GM21360 (cell line): ENCODE measurements at regions not wholly inside any gene's neighbourhood (a gene's known extent, or its start where the extent isn't known, plus 50 kb on each side); places are given as distances from the start of the nearest gene placed in this dataset.
A peak's percentile ranks its signal among the peaks of the same experiment; 100 is the strongest.
"Not testable (repeated sequence)": the region's sequence is repeated elsewhere in the genome, so short reads cannot be mapped to it uniquely, and the experiment has no call there.

Experiments used
- ATAC-seq: cut with Tn5 transposase; IDR thresholded peaks from one replicate; pipeline ENCODE4 v1.9.1; 2021; ENCODE audit warnings: mild to moderate bottlenecking, moderate library complexity; ENCODE audit not compliant: unreplicated experiment

- no peak for ATAC-seq
Observed at GRCh38 chr12:97711392-97711791, 248.8 kb downstream of the RMST start.

DNA sequence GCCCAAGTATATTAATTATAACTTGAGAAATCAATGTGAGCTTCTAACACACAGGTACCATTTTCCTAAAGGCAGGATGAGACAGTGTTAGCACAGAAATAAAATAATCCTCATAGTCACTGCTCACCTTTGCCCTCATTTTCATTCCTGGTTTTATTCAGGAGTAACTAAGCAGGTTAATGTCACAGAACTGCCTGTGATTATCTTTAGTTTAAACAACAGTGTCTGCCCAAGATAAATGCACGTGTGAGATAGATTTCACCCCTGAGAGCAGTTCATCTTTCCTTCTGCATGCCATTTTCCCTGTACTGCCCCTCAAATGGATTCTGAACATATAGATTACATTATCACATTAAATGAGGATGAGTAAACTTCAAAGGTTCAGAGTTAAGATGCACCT is 250.7 kb downstream of the RMST start:
- no peak for ATAC-seq

- no peak for ATAC-seq
Observed at GRCh38 chr12:97714107-97714563, 251.5 kb downstream of the RMST start.

DNA sequence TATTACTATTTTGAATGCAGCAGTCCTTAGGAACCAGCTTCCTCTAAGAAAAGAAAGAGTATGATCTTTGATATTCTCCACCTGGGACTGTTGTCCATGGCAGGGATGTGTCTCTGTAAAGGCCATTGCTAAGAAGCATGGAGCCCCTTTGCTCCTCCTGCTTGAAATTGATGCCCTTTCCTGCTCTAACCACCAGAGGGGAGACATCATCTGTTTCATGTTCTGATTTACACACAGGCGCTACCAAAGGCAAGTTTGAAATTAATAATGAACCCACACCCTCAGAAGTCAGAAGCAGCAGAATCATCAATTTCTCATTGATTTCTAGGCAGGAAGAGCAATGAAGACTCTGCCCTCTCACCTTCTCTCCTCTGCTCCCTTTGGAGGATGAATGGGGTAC is 253.8 kb downstream of the RMST start:
- no peak for ATAC-seq

DNA sequence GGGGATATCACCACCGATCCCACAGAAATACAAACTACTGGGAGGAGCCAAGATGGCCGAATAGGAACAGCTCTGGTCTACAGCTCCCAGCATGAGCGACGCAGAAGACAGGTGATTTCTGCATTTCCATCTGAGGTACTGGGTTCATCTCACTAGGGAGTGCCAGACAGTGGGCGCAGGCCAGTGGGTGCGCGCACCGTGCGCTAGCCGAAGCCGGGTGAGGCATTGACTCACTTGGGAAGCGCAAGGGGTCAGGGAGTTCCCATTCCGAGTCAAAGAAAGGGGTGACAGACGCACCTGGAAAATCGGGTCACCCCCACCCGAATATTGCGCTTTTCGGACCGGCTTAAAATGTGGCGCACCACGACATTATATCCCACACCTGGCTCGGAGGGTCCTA is 261.2 kb downstream of the RMST start:
- ATAC-seq: not testable (repeated sequence)

DNA sequence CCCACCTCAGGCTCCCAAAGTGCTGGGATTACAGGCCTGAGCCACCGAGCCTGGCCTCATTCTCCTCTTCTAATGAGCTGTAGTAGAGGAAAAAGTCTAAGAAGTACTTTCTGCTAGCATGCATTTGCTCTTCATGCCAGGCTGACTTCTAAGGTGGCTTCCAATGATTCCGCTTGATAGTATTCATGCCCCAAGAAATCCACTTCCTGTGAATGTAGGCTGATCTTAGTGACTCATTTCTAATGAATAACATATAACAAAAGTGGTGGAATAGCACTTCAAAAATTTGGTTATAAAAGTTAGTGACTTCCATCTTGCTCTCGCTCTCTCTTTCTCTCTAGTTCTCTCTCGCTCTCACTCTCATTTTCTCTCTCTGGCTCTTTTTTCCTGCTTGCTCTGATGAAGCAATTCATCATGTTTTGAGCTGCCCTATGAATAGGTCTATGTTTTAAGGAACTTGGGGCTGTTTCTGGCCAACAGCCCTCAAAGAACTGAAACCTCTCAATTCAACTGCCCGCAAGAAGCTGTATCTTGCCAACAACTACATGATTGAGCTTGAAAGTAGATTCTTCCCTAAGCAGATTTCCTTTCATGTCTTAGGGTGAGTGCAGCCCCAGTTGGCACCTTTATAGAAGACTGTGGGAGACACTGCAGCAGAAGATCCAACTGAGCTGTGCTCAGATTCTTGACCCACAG is 282.9 kb downstream of the RMST start:
- no peak for ATAC-seq

DNA sequence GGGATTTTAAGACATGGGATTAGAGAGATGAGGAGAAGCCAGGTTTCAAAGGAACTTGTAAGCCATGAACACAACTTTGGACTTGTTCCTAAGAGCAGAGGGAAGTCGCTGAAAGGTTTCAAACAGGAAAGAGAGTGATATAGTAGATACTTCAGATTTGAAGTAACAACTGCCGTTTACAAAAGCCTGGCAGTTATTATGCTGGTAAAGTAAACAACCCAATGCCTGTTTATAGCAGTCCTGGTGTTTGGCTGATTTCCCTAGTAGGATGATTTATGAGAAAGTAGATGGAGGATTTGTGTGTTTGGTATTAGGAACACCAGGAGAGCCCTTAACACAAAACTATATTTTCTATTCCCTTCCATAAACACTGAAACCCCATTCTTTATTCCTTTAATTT is 285.7 kb downstream of the RMST start:
- ATAC-seq: no peak

DNA sequence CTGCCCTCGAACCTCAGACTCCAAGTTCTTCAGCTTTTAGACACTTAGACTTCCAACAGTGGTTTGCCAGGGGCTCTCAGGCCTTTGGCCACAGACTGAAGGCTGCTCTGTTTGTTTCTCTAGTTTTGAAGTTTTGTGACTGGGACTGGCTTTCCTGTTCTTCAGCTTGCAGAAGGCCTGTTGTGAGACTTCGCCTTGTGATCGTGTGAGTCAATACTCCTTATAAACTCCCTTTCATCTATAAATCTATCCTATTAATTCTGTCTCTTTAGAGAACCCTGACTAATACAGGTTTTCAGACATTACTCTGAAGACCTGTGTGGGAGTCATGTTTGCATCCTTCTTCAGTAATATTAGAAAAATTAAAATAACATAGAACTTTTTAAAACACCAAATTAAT is 289.1 kb downstream of the RMST start:
- ATAC-seq: no peak

DNA sequence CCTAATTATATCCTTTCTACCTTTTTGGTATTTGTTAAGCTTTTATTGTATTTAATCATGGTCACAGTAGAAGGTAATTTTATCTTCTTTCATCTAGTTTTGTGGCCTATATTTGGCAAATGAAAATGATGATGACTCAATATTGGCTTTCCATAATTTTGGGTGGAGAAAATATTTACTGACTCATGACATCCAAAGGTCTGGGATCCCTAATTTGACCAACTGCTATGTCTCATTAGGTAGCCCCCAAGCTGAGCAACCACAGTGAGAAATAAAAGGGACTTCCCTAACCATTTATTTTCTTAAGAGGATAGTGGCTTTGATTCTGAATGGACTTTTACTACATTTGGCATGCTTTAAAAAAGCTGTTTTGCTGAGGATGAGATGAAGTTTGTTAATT is 289.5 kb downstream of the RMST start:
- ATAC-seq: no peak

- no peak for ATAC-seq
Observed at GRCh38 chr12:97753332-97753731, 290.7 kb downstream of the RMST start.

- peak; percentile 73 for ATAC-seq
Observed at GRCh38 chr12:97754306-97754705, 291.7 kb downstream of the RMST start.

- ATAC-seq: no peak
Observed at GRCh38 chr12:97756066-97756666, 293.6 kb downstream of the RMST start.

- ATAC-seq: no peak
Observed at GRCh38 chr12:97756741-97757140, 294.1 kb downstream of the RMST start.

GRCh38 chr12:97757481-97758193 is 295.0 kb downstream of the RMST start:
- no peak for ATAC-seq

GRCh38 chr12:97758194-97758501 is 295.5 kb downstream of the RMST start:
- no peak for ATAC-seq

GRCh38 chr12:97758586-97758985 is 296.0 kb downstream of the RMST start:
- no peak for ATAC-seq

DNA sequence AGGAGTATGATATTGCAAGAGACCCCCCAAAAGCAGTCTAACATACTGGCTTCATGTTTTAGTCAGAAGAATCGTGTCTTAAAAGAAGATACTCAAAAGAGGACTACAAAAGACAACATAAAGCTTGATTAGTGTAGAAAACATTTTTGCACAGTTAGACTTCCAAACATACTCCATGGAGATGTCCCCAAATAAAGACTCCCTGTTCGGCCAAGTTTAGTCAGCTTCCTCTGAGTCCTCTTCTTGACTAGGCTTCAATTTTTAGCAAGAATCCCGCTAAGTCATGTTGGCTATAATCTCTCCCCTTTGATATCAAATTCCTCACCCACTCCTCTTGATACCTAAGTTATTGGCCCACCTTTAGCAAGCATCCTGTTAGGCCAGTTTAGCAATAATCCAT is 298.0 kb downstream of the RMST start:
- ATAC-seq: no peak

- ATAC-seq: no peak
Observed at GRCh38 chr12:97763113-97763512, 300.5 kb downstream of the RMST start.

DNA sequence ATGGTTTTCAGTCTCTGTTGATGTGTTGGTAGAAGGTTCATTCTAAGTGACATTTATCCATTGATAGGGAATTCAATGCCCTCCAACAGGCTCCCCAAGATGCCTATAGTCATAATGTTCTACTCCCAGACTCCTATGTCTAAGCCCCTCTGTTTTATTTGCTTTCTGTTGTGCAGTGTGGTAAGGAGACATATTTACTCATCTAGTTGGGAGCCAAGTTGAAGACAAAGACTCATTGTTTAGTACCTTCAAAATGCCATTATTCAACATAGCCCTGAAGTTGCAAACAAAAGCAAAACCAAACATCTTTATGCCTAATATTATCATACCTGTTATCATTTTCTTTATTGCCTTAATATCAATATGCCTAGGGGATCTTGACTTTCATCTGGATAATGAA is 302.1 kb downstream of the RMST start:
- no peak for ATAC-seq

- no peak for ATAC-seq
Observed at GRCh38 chr12:97767347-97767746, 304.7 kb downstream of the RMST start.

DNA sequence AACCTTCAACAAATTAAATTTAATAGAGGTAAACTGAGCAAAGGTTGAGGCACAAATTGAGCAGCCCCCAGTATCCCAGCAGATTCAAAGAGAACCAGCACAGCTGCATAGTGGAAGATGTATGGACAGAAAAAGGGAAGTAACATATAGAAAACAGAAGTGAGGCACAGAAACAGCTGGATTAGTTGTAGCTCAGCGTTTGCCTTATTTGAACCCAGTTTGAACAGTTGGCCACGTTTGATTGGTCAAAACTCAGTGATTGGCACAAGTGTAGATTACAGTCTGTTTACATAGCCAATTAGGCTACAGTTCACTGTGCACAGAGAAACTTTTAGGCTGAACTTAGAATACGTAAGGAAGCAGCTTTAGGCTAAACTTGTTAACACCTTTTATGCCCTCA is 315.5 kb downstream of the RMST start:
- ATAC-seq: no peak

DNA sequence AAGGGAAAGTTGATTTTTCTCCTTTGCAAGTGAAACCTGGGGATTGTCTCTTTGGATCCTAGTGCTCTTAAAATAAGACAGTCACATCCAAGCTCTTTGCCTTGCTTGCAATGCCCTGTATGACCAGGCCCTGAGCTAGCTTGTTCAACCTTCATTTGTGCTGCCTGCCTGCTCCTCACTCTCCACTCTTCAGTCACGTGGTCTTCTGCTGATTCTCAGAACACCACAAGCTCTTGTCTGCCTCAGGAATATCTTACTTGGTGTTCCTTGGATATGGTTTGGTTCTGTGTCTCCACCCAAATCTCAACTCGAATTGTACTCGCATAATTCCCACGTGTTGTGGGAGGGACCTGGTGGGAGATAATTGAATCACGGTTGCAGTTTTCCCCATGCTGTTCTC is 318.7 kb downstream of the RMST start:
- no peak for ATAC-seq
